OCI-LY7 (cell line): ENCODE measurements at regions not wholly inside any gene's neighbourhood (a gene's known extent, or its start where the extent isn't known, plus 50 kb on each side); places are given as distances from the start of the nearest gene placed in this dataset. TPM values are rescaled to one million over a fixed set of nuclear protein-coding genes. Genes with fewer than 3 reads are reported as not detected.

Experiments
- BruUV-seq: library from RNA; stranded (reverse); fragments of 400-500 nt; replicated peaks from 2 replicates; lab custom pipeline; 2021; lab: Mats Ljungman, UMichigan
- CTCF ChIA-PET: fragments of 300-600 bp; sonication (Branson Sonifier 250); formaldehyde crosslinking; loops from one replicate; lab custom pipeline; 2022; ENCODE audit warnings: antibody characterized with exemption; ENCODE audit not compliant: unreplicated experiment; lab: Charles Lee
- POLR2A ChIA-PET: fragments of 300-600 bp; sonication (Branson Sonifier 250); formaldehyde crosslinking; loops from one replicate; lab custom pipeline; 2022; ENCODE audit warnings: antibody characterized with exemption; lab: Charles Lee
- DNase-seq: peaks from one replicate; pipeline ENCODE4 v3.0.0-alpha.2; 2015; ENCODE audit warnings: low spot score
- H2AFZ ChIP-seq: fragments of 200-600 bp; sonication (generic), shearing (Covaris generic); 2 replicates; pipeline ENCODE4 v1.6.1; 2014; ENCODE audit warnings: mild to moderate bottlenecking, antibody characterized with exemption, low read length, moderate library complexity
- H3K27ac ChIP-seq: fragments of 200-600 bp; sonication (generic); 2 replicates; pipeline ENCODE4 v1.5.1; 2014; ENCODE audit warnings: mixed run types, low read depth, mild to moderate bottlenecking, moderate library complexity, low read length, inconsistent platforms; ENCODE audit not compliant: poor library complexity, severe bottlenecking
- H3K36me3 ChIP-seq: fragments of 200-600 bp; sonication (generic); 2 replicates; pipeline ENCODE4 v1.6.1; 2014; ENCODE audit warnings: mild to moderate bottlenecking, antibody characterized with exemption, low read length, moderate library complexity, mixed read lengths; ENCODE audit not compliant: insufficient read depth
- H3K4me1 ChIP-seq: fragments of 200-600 bp; sonication (generic); 2 replicates; pipeline ENCODE4 v1.5.1; 2014; ENCODE audit warnings: mild to moderate bottlenecking, low read length; ENCODE audit not compliant: insufficient read depth, poor library complexity, severe bottlenecking
- H3K4me2 ChIP-seq: fragments of 200-600 bp; sonication (generic); 2 replicates; pipeline ENCODE4 v1.6.1; 2014; ENCODE audit warnings: mild to moderate bottlenecking, low read length
- H3K4me3 ChIP-seq: fragments of 200-600 bp; sonication (generic); 2 replicates; pipeline ENCODE4 v1.5.1; 2014; ENCODE audit warnings: mild to moderate bottlenecking, low read depth, low read length; ENCODE audit not compliant: poor library complexity, severe bottlenecking
- H3K79me2 ChIP-seq: fragments of 200-600 bp; sonication (generic); 2 replicates; pipeline ENCODE4 v1.6.1; 2016; ENCODE audit warnings: low read depth, mild to moderate bottlenecking, low read length, moderate library complexity, mixed read lengths; ENCODE audit not compliant: insufficient read depth
- H3K9me2 ChIP-seq: fragments of 200-600 bp; sonication (generic); 2 replicates; pipeline ENCODE4 v1.6.1; 2016; ENCODE audit warnings: mild to moderate bottlenecking, low read length, mixed read lengths; ENCODE audit not compliant: insufficient read depth
- H3K9me3 ChIP-seq: fragments of 200-600 bp; sonication (generic); 2 replicates; pipeline ENCODE4 v1.6.1; 2014; ENCODE audit warnings: mild to moderate bottlenecking, mixed run types, low read length, mixed read lengths
- H4K20me1 ChIP-seq: fragments of 200-600 bp; sonication (generic); 2 replicates; pipeline ENCODE4 v1.6.1; 2014; ENCODE audit warnings: mild to moderate bottlenecking, antibody characterized with exemption, low read length, moderate library complexity, mixed read lengths; ENCODE audit not compliant: insufficient read depth
- CTCF ChIP-seq: fragments of 200-600 bp; sonication (generic); conservative IDR thresholded peaks from 2 replicates; pipeline ENCODE4 v1.5.1; 2014; ENCODE audit warnings: mild to moderate bottlenecking, antibody characterized with exemption, low read length, moderate library complexity, mixed read lengths
- EZH2phosphoT487 ChIP-seq: fragments of 200-600 bp; sonication (generic); IDR thresholded peaks from 2 replicates; pipeline ENCODE4 v1.6.1; 2018; ENCODE audit warnings: low read depth, borderline replicate concordance, mild to moderate bottlenecking, mixed run types, antibody characterized with exemption, low read length, moderate library complexity, mixed read lengths
- intact Hi-C: fragments of 100-400 bp; cut with micrococcal nuclease; formaldehyde crosslinking; loops from one replicate; pipeline ENCODE4 v1.10.0; 2022; ENCODE audit not compliant: unreplicated experiment
- small RNA-seq: library from RNA; depleted of rRNA; stranded (forward); fragments of <200 nt; gene quantifications from one replicate; pipeline ENCODE3, GENCODE V24; 2014

DNA sequence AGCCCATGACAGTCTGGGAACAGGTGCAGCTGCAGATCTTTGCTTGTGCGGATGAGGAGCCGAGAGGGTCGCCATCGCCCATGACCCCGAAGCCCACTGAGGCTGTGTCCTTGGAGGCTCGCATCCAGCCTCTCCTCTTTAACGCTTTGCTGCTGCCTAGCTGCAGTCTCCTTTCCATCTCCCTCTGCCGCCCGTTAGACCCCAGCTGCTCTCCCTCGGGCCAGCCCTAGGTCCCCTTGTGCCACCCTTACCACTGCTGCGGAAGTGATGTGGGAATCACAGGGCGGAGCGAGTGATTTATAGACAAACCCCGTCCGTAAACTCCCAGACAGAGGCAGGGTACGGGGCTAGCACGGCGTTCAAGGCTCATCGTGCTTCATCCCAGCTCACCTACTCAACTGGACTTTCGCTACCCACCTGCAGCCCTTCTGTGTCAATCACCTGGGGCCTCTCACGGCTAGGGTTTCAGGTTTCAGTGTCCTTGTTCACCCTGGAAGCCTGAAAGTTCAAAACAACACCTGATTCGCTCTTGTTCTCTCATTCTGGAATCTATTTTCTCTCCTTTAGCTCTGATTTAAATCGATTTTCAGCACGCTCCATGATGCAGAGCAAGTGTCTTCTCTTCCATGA lies 76.1 kb downstream of the PAX1 start:
- H3K36me3 ChIP-seq, result no peaks in the 10 kb centered on the region
- TF ChIP-seq CTCF, result no peak
- no peaks in the 10 kb centered on the region for H4K20me1 ChIP-seq
- H3K27ac ChIP-seq, result no peak overlapping the region
- CTCF ChIA-PET, result no interaction called here
- H3K4me3 ChIP-seq, result no peak overlapping the region
- H3K4me1 ChIP-seq, result no peaks in the 10 kb centered on the region
- H2AFZ ChIP-seq, result no peak overlapping the region
- intact Hi-C loops, result no loop called here
- no peak overlapping the region for H3K4me2 ChIP-seq
- H3K79me2 ChIP-seq, result no peaks in the 10 kb centered on the region
- H3K9me3 ChIP-seq, result no peaks in the 10 kb centered on the region
- BruUV-seq, result no TSS peak
- no peak for DNase-seq
- POLR2A ChIA-PET, result interaction anchor here (0.7 kb wide), 1 partner anchor 12 kb away, joined by 3 read pairs; no protein-coding TSS in a partner anchor
- H3K9me2 ChIP-seq, result no peaks in the 10 kb centered on the region

- intact Hi-C loops, result no loop called here
- Histone ChIP-seq H3K79me2 (no peaks in the 10 kb centered on the region), H3K9me2 (no peaks in the 10 kb centered on the region), H2AFZ (no peak overlapping the region), H3K4me3 (no peak overlapping the region), H3K9me3 (no peaks in the 10 kb centered on the region), H3K4me1 (no peaks in the 10 kb centered on the region), H3K4me2 (no peak overlapping the region), H3K36me3 (no peaks in the 10 kb centered on the region), H3K27ac (no peak overlapping the region), H4K20me1 (no peaks in the 10 kb centered on the region)
- TF ChIP-seq CTCF (no peak), EZH2phosphoT487 (no peak)
- BruUV-seq, result no TSS peak
- CTCF ChIA-PET, result no interaction called here
- no peak for DNase-seq
- POLR2A ChIA-PET, result interaction anchor here (0.7 to 1.5 kb wide), 2 partner anchors 10 to 11 kb away, joined by 3 to 4 read pairs; no protein-coding TSS in a partner anchor
These were observed 75.1 kb downstream of the PAX1 start for GRCh38 chr20:21780528-21780927.

Small RNA genes in the stretch of these regions (small RNA-seq; reads per million reads assigned to genes)
- gene AL121912.1, result not detected
